HG03025 (cell line): ENCODE measurements at regions not wholly inside any gene's neighbourhood (a gene's known extent, or its start where the extent isn't known, plus 50 kb on each side); places are given as distances from the start of the nearest gene placed in this dataset.
"Not testable (repeated sequence)": the region's sequence is repeated elsewhere in the genome, so short reads cannot be mapped to it uniquely, and the experiment has no call there.

Experiments used
- ATAC-seq: cut with Tn5 transposase; IDR thresholded peaks from one replicate; pipeline ENCODE4 v1.9.1; 2021; ENCODE audit warnings: mild to moderate bottlenecking, moderate library complexity; ENCODE audit not compliant: unreplicated experiment, low FRiP score

GRCh38 chr11:106152013-106152412, 74.6 kb downstream of the AASDHPPT start:
- ATAC-seq: no peak

- no peak for ATAC-seq
Observed at GRCh38 chr11:106152824-106153223, 75.4 kb downstream of the AASDHPPT start.

GRCh38 chr11:106156290-106156937, 79.0 kb downstream of the AASDHPPT start:
- peak; percentile 77 for ATAC-seq

- ATAC-seq: no peak
Observed at GRCh38 chr11:106158406-106158805, 80.9 kb downstream of the AASDHPPT start.

DNA sequence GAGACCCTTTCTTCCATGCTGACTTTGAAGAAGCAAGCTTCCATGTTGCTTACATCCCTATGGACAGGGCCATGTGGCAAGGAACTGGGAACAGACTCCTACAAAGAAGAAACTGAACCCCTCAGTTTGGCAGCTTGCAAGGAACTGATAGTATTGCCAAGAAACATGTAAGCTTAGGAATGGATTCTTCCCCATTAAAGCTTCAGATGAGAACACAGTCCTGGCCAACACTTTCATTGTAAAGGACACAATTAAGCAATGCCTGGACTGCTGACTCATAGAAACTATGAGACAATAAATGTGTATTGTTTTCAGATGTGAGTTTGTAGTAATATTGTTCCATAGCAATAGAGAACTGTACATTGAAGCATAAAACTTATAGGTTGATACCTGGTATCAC, 82.4 kb downstream of the AASDHPPT start:
- no peak for ATAC-seq

- no peak for ATAC-seq
Observed at GRCh38 chr11:106160494-106160893, 83.0 kb downstream of the AASDHPPT start.

DNA sequence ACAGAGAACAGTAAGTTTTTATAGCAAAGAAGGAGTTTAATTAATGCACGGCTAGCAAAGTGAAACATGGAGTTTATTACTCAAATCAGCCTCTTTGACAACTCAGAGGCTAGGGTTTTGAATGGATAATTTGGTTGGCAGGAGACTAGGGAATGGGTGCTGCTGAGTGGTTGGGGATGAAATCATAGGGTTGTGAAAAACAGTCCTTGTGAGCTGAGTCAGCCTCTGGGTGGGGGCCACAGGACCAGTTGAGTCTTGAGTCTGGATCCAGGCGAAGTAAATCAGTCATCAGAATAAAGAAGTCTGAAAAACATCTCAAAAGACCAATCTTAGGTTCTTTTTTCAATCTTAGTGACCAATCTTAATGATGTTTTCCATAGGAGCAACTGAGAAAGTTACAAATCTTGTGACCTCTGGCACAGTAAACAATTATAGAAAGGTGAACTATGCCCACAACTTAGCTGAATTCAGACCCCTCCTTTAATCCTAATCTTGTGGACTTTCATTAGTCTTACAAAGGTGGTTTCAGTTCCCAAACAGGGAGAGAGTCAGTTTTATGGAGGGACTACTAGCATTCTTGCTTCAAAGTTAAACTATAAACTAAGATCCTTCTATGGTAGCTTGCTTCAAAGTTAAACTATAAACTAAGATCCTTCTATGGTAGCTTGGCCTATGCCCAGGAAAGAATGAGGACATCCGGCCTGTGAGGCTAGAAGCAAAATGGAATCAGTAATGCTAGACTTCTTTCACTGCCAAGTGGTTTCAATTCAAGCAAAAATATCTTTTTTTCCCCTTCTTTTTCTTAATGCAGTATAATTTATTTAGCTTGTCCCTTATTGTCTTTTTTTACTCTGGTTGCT, 84.5 kb downstream of the AASDHPPT start:
- ATAC-seq: no peak

GRCh38 chr11:106167085-106167484, 89.6 kb downstream of the AASDHPPT start:
- ATAC-seq: no peak

DNA sequence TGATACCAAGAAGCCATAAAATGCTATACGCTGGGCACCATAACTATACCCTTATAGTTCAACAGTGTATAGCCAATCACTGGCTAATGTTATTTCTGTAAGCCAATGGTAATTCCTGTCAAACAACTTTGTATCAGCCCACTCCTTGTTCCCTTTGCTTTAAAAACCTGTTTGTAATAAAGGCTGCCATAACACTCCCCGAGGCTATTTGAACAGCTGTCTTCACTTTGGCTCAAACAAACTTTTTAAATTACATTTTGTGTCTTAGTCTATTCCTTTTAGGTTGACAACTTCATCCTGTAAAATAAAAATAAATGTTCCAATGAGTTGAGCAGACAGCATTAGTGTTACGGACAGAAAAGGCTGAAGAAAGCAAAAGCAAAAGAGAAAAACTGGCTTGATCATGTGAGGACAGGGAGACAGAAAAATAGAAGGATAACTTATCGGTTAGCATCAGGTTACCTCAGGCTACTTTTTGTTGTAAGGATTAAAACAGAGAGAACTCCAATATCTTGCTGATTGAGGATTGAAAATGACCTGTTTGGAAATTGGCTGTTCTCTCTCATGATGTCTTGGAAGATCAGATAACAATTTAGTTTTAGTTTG, 95.0 kb downstream of the AASDHPPT start:
- no peak for ATAC-seq

- no peak for ATAC-seq
Observed at GRCh38 chr11:106173291-106173690, 95.8 kb downstream of the AASDHPPT start.

DNA sequence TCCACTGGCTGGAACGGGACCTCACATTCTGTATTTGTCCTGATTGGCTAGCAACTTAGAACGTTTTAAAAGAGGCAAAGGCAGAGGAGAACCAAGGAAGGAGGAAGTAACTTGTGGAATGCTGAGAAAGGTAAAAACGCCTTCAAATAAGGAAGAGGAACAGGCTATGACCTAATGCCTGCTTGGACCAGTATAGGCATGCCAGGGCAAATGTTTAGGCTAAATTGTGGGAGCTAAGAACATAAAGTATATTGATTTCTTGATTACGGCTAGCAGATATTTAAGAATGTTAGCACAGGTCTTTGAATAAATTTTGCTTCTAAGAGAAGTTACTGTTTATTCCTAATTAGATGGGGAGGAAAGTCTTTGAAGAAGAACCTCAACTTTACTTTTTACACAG, 96.5 kb downstream of the AASDHPPT start:
- not testable (repeated sequence) for ATAC-seq

- ATAC-seq: no peak
Observed at GRCh38 chr11:106176817-106177216, 99.4 kb downstream of the AASDHPPT start.

DNA sequence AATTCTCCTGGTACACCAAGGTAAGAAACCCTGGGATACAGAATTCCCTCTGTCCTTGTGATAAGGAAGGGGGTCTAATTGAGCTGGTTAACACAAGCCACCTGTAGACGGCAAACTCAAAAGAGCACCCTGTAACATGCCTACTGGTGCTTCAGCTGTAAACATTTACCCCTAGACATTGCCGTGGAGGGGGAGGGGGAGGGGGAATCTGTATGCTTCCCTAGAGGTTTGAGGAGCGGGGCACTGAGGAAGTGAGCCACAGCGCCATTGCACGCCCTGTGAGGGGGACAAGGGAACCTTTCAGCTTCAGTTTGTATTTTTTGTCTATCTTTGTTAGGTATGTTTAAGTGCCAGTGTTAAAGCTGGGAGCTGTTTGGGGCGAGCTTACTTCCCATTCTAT, 99.8 kb downstream of the AASDHPPT start:
- no peak for ATAC-seq

DNA sequence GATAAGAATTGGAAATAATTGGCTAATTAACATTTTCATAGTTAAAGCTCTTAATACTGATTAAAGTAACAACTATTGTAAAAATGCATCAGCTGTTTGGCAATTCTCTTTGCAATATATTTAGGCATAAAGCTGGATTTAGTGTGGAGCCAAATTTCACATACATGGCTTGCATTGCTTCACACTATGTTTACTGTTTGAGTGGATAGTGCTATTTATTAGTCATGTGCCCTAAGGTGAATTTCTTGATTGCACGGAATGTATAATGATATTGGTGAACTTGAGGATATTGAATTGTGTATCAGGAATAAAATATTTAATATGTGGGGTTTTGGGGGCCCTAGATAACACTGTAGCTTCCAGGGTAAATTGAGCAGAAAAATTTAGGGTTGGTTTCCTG, 100.9 kb downstream of the AASDHPPT start:
- ATAC-seq: no peak

GRCh38 chr11:106179048-106179447, 101.6 kb downstream of the AASDHPPT start:
- ATAC-seq: no peak

GRCh38 chr11:106186630-106187029, 109.2 kb downstream of the AASDHPPT start:
- no peak for ATAC-seq

- ATAC-seq: no peak
Observed at GRCh38 chr11:106187860-106188456, 110.5 kb downstream of the AASDHPPT start.

- ATAC-seq: no peak
Observed at GRCh38 chr11:106193956-106194355, 116.5 kb downstream of the AASDHPPT start.

DNA sequence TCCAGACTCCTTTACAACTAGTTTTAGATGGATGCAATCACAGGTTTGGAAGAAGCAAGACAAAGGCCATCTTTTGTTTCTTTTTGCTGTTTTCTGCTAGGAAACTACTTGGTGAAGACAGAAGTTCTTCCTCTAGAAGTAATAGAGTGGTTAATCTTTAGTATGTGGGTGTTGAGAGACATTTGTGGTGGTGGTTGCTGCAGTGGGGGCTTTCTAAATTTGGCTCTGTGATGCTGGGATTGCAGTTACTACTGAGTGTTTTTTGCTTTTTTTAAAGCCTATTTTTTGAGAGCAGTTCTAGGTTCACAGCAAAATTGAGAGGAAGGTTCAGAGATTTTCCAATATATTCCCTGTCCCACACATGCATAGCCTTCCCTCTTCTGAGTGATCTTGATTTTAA, 120.0 kb downstream of the AASDHPPT start:
- no peak for ATAC-seq

GRCh38 chr11:106202935-106203620, 125.6 kb downstream of the AASDHPPT start:
- ATAC-seq: no peak

DNA sequence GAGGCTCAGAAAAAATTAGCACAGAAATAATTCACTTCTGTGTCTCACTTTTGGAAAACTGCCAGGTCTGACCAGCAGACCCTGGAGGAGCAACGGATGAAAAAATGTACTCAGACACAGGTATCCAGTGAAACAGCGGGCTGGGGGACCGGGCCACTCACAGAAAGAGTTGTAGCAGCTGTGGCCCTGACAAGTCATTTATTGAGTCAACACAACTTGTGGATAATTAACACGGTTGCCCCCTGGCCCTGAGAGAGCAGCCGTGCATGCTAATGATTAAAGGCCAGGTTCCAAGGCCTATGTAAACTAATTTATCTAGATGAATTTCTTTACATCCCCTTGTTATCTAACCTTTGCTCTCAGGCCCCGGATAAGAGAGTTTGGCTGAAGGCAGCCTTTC, 131.3 kb downstream of the AASDHPPT start:
- ATAC-seq: no peak
